ENCODE measurements at regions not wholly inside any gene's neighbourhood (a gene's known extent, or its start where the extent isn't known, plus 50 kb on each side); places are given as distances from the start of the nearest gene placed in this dataset.

GRCh38 chr2:107430006-107430405 lies 396.7 kb upstream of the RGPD4 start:
- no peaks in the 10 kb centered on the region for H3K4me1 Mint-ChIP-seq (ENCODE audit: low read depth in 2 of 2)
- H3K4me3 Mint-ChIP-seq = no peak overlapping the region
- ATAC-seq (replicated peaks) = no peak
- no peaks in the 10 kb centered on the region for H3K36me3 Mint-ChIP-seq (ENCODE audit: insufficient read depth)
- H3K27me3 Mint-ChIP-seq = no peaks in the 10 kb centered on the region
- peaks cover 2 to 23% of the 10 kb centered on the region in 2 donors for H3K9me3 Mint-ChIP-seq
- no peak for DNase-seq
- H3K27ac Mint-ChIP-seq = no peak overlapping the region

- no peak overlapping the region for H3K27ac Mint-ChIP-seq
- H3K36me3 Mint-ChIP-seq (ENCODE audit: insufficient read depth) = no peaks in the 10 kb centered on the region
- ATAC-seq (replicated peaks) (no peak), DNase-seq (no peak)
- no peak overlapping the region for H3K4me3 Mint-ChIP-seq
- H3K4me1 Mint-ChIP-seq (ENCODE audit: low read depth in 2 of 2) = no peaks in the 10 kb centered on the region
- no peaks in the 10 kb centered on the region for H3K27me3 Mint-ChIP-seq
- peaks cover 2 to 18% of the 10 kb centered on the region in 2 donors for H3K9me3 Mint-ChIP-seq
Observed at GRCh38 chr2:107430596-107431266, 396.0 kb upstream of the RGPD4 start.

GRCh38 chr2:107436281-107436680 lies 390.4 kb upstream of the RGPD4 start:
- ATAC-seq (replicated peaks) (no peak), DNase-seq (no peak)
- H3K27ac Mint-ChIP-seq = no peak overlapping the region
- H3K36me3 Mint-ChIP-seq (ENCODE audit: insufficient read depth) = no peaks in the 10 kb centered on the region
- peaks cover 12 to 26% of the 10 kb centered on the region in 2 donors for H3K9me3 Mint-ChIP-seq
- H3K27me3 Mint-ChIP-seq = no peaks in the 10 kb centered on the region
- no peak overlapping the region for H3K4me3 Mint-ChIP-seq
- H3K4me1 Mint-ChIP-seq (ENCODE audit: low read depth in 2 of 2) = no peaks in the 10 kb centered on the region

GRCh38 chr2:107437265-107437664 lies 389.4 kb upstream of the RGPD4 start:
- H3K9me3 Mint-ChIP-seq = peaks cover 12 to 23% of the 10 kb centered on the region in 2 donors
- no peak overlapping the region for H3K27ac Mint-ChIP-seq
- H3K36me3 Mint-ChIP-seq (ENCODE audit: insufficient read depth) = no peaks in the 10 kb centered on the region
- DNase-seq (no peak), ATAC-seq (replicated peaks) (no peak)
- no peak overlapping the region for H3K4me3 Mint-ChIP-seq
- H3K27me3 Mint-ChIP-seq = no peaks in the 10 kb centered on the region
- no peaks in the 10 kb centered on the region for H3K4me1 Mint-ChIP-seq (ENCODE audit: low read depth in 2 of 2)

GRCh38 chr2:107437807-107438206 lies 388.9 kb upstream of the RGPD4 start:
- Mint-ChIP-seq H3K4me1 (ENCODE audit: low read depth in 2 of 2) (no peaks in the 10 kb centered on the region), H3K27me3 (no peaks in the 10 kb centered on the region), H3K27ac (no peak overlapping the region), H3K36me3 (ENCODE audit: insufficient read depth) (no peaks in the 10 kb centered on the region), H3K9me3 (peaks cover 12 to 23% of the 10 kb centered on the region in 2 donors), H3K4me3 (no peak overlapping the region)
- DNase-seq (no peak), ATAC-seq (replicated peaks) (no peak)

- no peaks in the 10 kb centered on the region for H3K36me3 Mint-ChIP-seq (ENCODE audit: insufficient read depth)
- DNase-seq (no peak), ATAC-seq (replicated peaks) (no peak)
- H3K27ac Mint-ChIP-seq = no peak overlapping the region
- H3K9me3 Mint-ChIP-seq = peaks cover 0 to 20% of the 10 kb centered on the region in 2 donors
- no peaks in the 10 kb centered on the region for H3K27me3 Mint-ChIP-seq
- H3K4me1 Mint-ChIP-seq (ENCODE audit: low read depth in 2 of 2) = no peaks in the 10 kb centered on the region
- H3K4me3 Mint-ChIP-seq = no peak overlapping the region
Observed at GRCh38 chr2:107448160-107448559, 378.5 kb upstream of the RGPD4 start.

GRCh38 chr2:107461301-107461700 lies 365.4 kb upstream of the RGPD4 start:
- Mint-ChIP-seq H3K4me3 (no peak overlapping the region), H3K4me1 (ENCODE audit: low read depth in 2 of 2) (no peaks in the 10 kb centered on the region), H3K27ac (no peak overlapping the region), H3K36me3 (ENCODE audit: insufficient read depth) (no peaks in the 10 kb centered on the region), H3K27me3 (no peaks in the 10 kb centered on the region), H3K9me3 (peaks cover 4 to 28% of the 10 kb centered on the region in 2 donors)
- no peak for DNase-seq
- no peak for ATAC-seq (replicated peaks)

GRCh38 chr2:107462181-107462580 lies 364.5 kb upstream of the RGPD4 start:
- H3K4me3 Mint-ChIP-seq = no peak overlapping the region
- H3K4me1 Mint-ChIP-seq (ENCODE audit: low read depth in 2 of 2) = no peaks in the 10 kb centered on the region
- peaks cover 4 to 28% of the 10 kb centered on the region in 2 donors for H3K9me3 Mint-ChIP-seq
- ATAC-seq (replicated peaks) (no peak), DNase-seq (no peak)
- H3K27ac Mint-ChIP-seq = no peak overlapping the region
- H3K27me3 Mint-ChIP-seq = no peaks in the 10 kb centered on the region
- H3K36me3 Mint-ChIP-seq (ENCODE audit: insufficient read depth) = no peaks in the 10 kb centered on the region

GRCh38 chr2:107466241-107466640 lies 360.5 kb upstream of the RGPD4 start:
- Mint-ChIP-seq H3K36me3 (ENCODE audit: insufficient read depth) (no peaks in the 10 kb centered on the region), H3K27me3 (no peaks in the 10 kb centered on the region), H3K4me1 (ENCODE audit: low read depth in 2 of 2) (no peaks in the 10 kb centered on the region), H3K27ac (no peak overlapping the region), H3K9me3 (peaks cover 11 to 41% of the 10 kb centered on the region in 2 donors), H3K4me3 (no peak overlapping the region)
- DNase-seq = no peak
- no peak for ATAC-seq (replicated peaks)

GRCh38 chr2:107466984-107467773 lies 359.5 kb upstream of the RGPD4 start:
- no peak for ATAC-seq (replicated peaks)
- H3K4me3 Mint-ChIP-seq = no peak overlapping the region
- H3K27ac Mint-ChIP-seq = no peak overlapping the region
- no peaks in the 10 kb centered on the region for H3K27me3 Mint-ChIP-seq
- peaks cover 11 to 39% of the 10 kb centered on the region in 2 donors for H3K9me3 Mint-ChIP-seq
- H3K36me3 Mint-ChIP-seq (ENCODE audit: insufficient read depth) = no peaks in the 10 kb centered on the region
- DNase-seq = no peak
- H3K4me1 Mint-ChIP-seq (ENCODE audit: low read depth in 2 of 2) = no peaks in the 10 kb centered on the region

GRCh38 chr2:107469437-107469995 lies 357.2 kb upstream of the RGPD4 start:
- Mint-ChIP-seq H3K36me3 (ENCODE audit: insufficient read depth) (no peaks in the 10 kb centered on the region), H3K27ac (no peak overlapping the region), H3K9me3 (peaks cover 7 to 24% of the 10 kb centered on the region in 2 donors), H3K4me1 (ENCODE audit: low read depth in 2 of 2) (no peaks in the 10 kb centered on the region), H3K4me3 (no peak overlapping the region), H3K27me3 (no peaks in the 10 kb centered on the region)
- ATAC-seq (replicated peaks) (no peak), DNase-seq (no peak)

- ATAC-seq (replicated peaks) = no peak
- Mint-ChIP-seq H3K36me3 (ENCODE audit: insufficient read depth) (no peaks in the 10 kb centered on the region), H3K4me1 (ENCODE audit: low read depth in 2 of 2) (no peaks in the 10 kb centered on the region), H3K27me3 (no peaks in the 10 kb centered on the region), H3K27ac (no peak overlapping the region), H3K4me3 (no peak overlapping the region), H3K9me3 (peaks cover 7 to 14% of the 10 kb centered on the region in 2 donors)
- DNase-seq = no peak
Observed at GRCh38 chr2:107473150-107473549, 353.5 kb upstream of the RGPD4 start.

- DNase-seq = no peak
- Mint-ChIP-seq H3K9me3 (peaks cover under 1 to 1% of the 10 kb centered on the region in 2 donors), H3K27ac (no peak overlapping the region), H3K27me3 (no peaks in the 10 kb centered on the region), H3K36me3 (ENCODE audit: insufficient read depth) (no peaks in the 10 kb centered on the region), H3K4me1 (ENCODE audit: low read depth in 2 of 2) (no peaks in the 10 kb centered on the region), H3K4me3 (no peak overlapping the region)
- ATAC-seq (replicated peaks) = no peak
Observed at GRCh38 chr2:107475859-107476258, 350.8 kb upstream of the RGPD4 start.

- Mint-ChIP-seq H3K9me3 (peaks cover 0 to 3% of the 10 kb centered on the region in 2 donors), H3K27me3 (no peaks in the 10 kb centered on the region), H3K27ac (no peak overlapping the region), H3K4me1 (ENCODE audit: low read depth in 2 of 2) (no peaks in the 10 kb centered on the region), H3K36me3 (ENCODE audit: insufficient read depth) (no peaks in the 10 kb centered on the region), H3K4me3 (no peak overlapping the region)
- no peak for DNase-seq
- ATAC-seq (replicated peaks) = no peak
Observed at GRCh38 chr2:107502539-107502938, 324.2 kb upstream of the RGPD4 start.

Data from effector memory CD8-positive, alpha-beta T cell (primary cell).